ENCODE measurements at regions not wholly inside any gene's neighbourhood (a gene's known extent, or its start where the extent isn't known, plus 50 kb on each side); places are given as distances from the start of the nearest gene placed in this dataset.

- TF ChIP-seq CTCF (IDR thresholded peaks at IDR 0.05) (no peak), EZH2 (IDR thresholded peaks at IDR 0.05) (no peak)
These were observed 520.1 kb downstream of the RMST start for GRCh38 chr12:97982684-97983083.
